ENCODE measurements at regions not wholly inside any gene's neighbourhood (a gene's known extent, or its start where the extent isn't known, plus 50 kb on each side); places are given as distances from the start of the nearest gene placed in this dataset.

DNA sequence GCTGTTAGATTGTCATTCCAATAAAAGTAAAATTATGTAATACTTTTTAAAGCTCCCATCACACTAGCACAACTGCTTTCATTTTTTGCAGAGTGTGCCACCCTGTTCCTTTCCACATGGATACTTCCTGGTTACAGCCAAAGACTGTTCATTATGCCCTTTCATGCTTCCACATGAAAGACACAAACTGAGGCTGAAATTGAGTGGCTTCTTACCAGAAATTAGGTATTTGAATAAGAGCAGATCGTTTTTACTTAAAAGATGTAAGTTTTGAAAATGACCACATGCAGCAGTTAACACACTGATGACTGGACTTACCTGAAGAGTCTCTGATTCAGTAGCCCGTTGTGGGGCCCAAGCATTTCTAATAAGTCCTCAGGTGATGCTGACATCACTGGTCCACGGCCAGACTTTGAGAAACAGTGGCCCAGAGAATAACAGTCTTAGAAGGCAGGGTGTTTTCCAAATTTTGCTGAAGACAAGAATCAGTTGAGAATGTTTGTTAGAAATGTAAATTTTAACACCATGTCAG is 187.6 kb upstream of the DMRT1 start:
- no peak for TF ChIP-seq CTCF (IDR thresholded peaks at IDR 0.05 in 4 of 5, conservative IDR thresholded peaks at IDR 0.05 in 1 of 5)
- no peak for TF ChIP-seq POLR2A (IDR thresholded peaks at IDR 0.05)
